H1 (cell line): ENCODE measurements at regions not wholly inside any gene's neighbourhood (a gene's known extent, or its start where the extent isn't known, plus 50 kb on each side); places are given as distances from the start of the nearest gene placed in this dataset.

Experiments
- CTCF ChIA-PET: fragments of 300-600 bp; sonication (Branson Sonifier 250); formaldehyde crosslinking; loops from one replicate; lab custom pipeline; 2021; ENCODE audit not compliant: partially characterized antibody; lab: Charles Lee
- POLR2A ChIA-PET: fragments of 300-600 bp; sonication (Branson Sonifier 250); formaldehyde crosslinking; loops from one replicate; lab custom pipeline; 2021; ENCODE audit warnings: inconsistent platforms; ENCODE audit not compliant: partially characterized antibody; lab: Charles Lee
- DNase-seq, 2 experiments: peaks; one replicate each; pipeline versions ENCODE4 v3.0.0 to v3.0.0-alpha.2; 2010 to 2022; ENCODE audit warnings: low spot score in 2 of 2, low read depth in 1 of 2, mixed read lengths in 1 of 2
- FAIRE-seq: peaks from 2 replicates; lab custom pipeline; 2011; peaks lifted over from hg19 to GRCh38; lab: Jason Lieb, UNC
- H2AFZ ChIP-seq: 2 replicates; pipeline ENCODE4 v1.8.1; 2012; ENCODE audit warnings: low read length, inconsistent platforms
- H2AK5ac ChIP-seq: 2 replicates; pipeline ENCODE4 v1.6.1; 2013; ENCODE audit warnings: low read depth, low read length
- H2BK120ac ChIP-seq: replicated peaks from 2 replicates; pipeline ENCODE3; 2013; ENCODE audit warnings: low read depth, low read length, inconsistent platforms
- H2BK12ac ChIP-seq: 2 replicates; pipeline ENCODE4 v1.6.1; 2013; ENCODE audit warnings: low read depth, low read length
- H2BK15ac ChIP-seq: 2 replicates; pipeline ENCODE4 v1.6.1; 2013; ENCODE audit warnings: low read length
- H2BK20ac ChIP-seq: 2 replicates; pipeline ENCODE4 v1.6.1; 2013; ENCODE audit warnings: low read length
- H2BK5ac ChIP-seq: 2 replicates; pipeline ENCODE4 v1.6.1; 2013; ENCODE audit warnings: low read depth, low read length
- H3K14ac ChIP-seq: 2 replicates; pipeline ENCODE4 v1.6.1; 2013; ENCODE audit warnings: inconsistent platforms; ENCODE audit not compliant: insufficient read length
- H3K18ac ChIP-seq: 2 replicates; pipeline ENCODE4 v1.6.1; 2013; ENCODE audit warnings: low read length; ENCODE audit errors: extremely low read depth
- H3K23ac ChIP-seq: 2 replicates; pipeline ENCODE4 v1.6.1; 2013; ENCODE audit warnings: inconsistent platforms; ENCODE audit not compliant: insufficient read length
- H3K23me2 ChIP-seq: 2 replicates; pipeline ENCODE4 v1.6.1; 2013; ENCODE audit warnings: low read depth, low read length
- H3K27ac ChIP-seq: 2 replicates; pipeline ENCODE4 v1.6.1; 2011; ENCODE audit warnings: low read depth, low read length, inconsistent platforms
- H3K27me3 ChIP-seq, 4 experiments: replicated peaks in 1 of 4; 1 replicate in 1 of 4; 2 replicates in 3 of 4; pipeline versions ENCODE4 v1.6.1 to v1.8.1; 2011 to 2013; ENCODE audit warnings: low read length in 3 of 4, mild to moderate bottlenecking in 3 of 4, inconsistent platforms in 2 of 4, mixed read lengths in 2 of 4, moderate library complexity in 1 of 4; ENCODE audit not compliant: control insufficient read depth in 3 of 4, insufficient read depth in 3 of 4; ENCODE audit errors: extremely low read depth in 1 of 4
- H3K36me3 ChIP-seq, 4 experiments: 2 replicates each; pipeline versions ENCODE4 v1.6.1 to v1.8.1; 2011 to 2013; ENCODE audit warnings: mild to moderate bottlenecking in 4 of 4, low read length in 3 of 4, moderate library complexity in 2 of 4, control low read depth in 1 of 4, inconsistent platforms in 1 of 4; ENCODE audit not compliant: insufficient read depth in 4 of 4, control insufficient read depth in 2 of 4
- H3K4ac ChIP-seq: replicated peaks from 2 replicates; pipeline ENCODE3; 2013; ENCODE audit warnings: low read length, low read depth, mixed read lengths, inconsistent platforms; ENCODE audit not compliant: insufficient read length
- H3K4me1 ChIP-seq, 4 experiments: replicated peaks in 1 of 4; 1 replicate in 1 of 4; 2 replicates in 3 of 4; pipeline versions ENCODE4 v1.6.1 to v1.8.1; 2011 to 2013; ENCODE audit warnings: low read length in 3 of 4, inconsistent platforms in 2 of 4, mixed read lengths in 1 of 4; ENCODE audit not compliant: insufficient read depth in 4 of 4, control insufficient read depth in 3 of 4
- H3K4me2 ChIP-seq, 2 experiments: 2 replicates each; pipeline versions ENCODE4 v1.6.1 to v1.8.1; 2011 to 2013; ENCODE audit warnings: low read depth in 2 of 2, low read length in 2 of 2, control low read depth in 1 of 2, inconsistent platforms in 1 of 2, mild to moderate bottlenecking in 1 of 2; ENCODE audit not compliant: insufficient read depth in 1 of 2
- H3K4me3 ChIP-seq, 4 experiments: fragments of 200-600, 300-600 bp in 1 of 4; sonication (generic), shearing (Covaris generic), sonication (Bioruptor Twin) in 1 of 4; 2 replicates each; pipeline versions ENCODE4 v1.5.1 to v1.8.1; 2011 to 2016; ENCODE audit warnings: low read length in 4 of 4, low read depth in 3 of 4, control low read depth in 2 of 4, inconsistent platforms in 2 of 4, mild to moderate bottlenecking in 2 of 4, mixed read lengths in 1 of 4, moderate library complexity in 1 of 4; ENCODE audit not compliant: insufficient read depth in 2 of 4; ENCODE audit errors: extremely low read depth in 1 of 4
- H3K56ac ChIP-seq: replicated peaks from 2 replicates; pipeline ENCODE3; 2013; ENCODE audit warnings: low read depth, mild to moderate bottlenecking, mixed read lengths, low read length, inconsistent platforms; ENCODE audit not compliant: insufficient read length
- H3K79me1 ChIP-seq: 2 replicates; pipeline ENCODE4 v1.6.1; 2013; ENCODE audit warnings: low read depth, low read length, control low read depth
- H3K79me2 ChIP-seq, 2 experiments: 2 replicates each; pipeline versions ENCODE4 v1.6.1 to v1.8.1; 2012 to 2013; ENCODE audit warnings: low read length in 2 of 2, mild to moderate bottlenecking in 2 of 2, inconsistent platforms in 1 of 2; ENCODE audit not compliant: insufficient read depth in 2 of 2, control insufficient read depth in 1 of 2
- H3K9ac ChIP-seq, 4 experiments: replicated peaks in 1 of 4; 1 replicate in 1 of 4; 2 replicates in 3 of 4; pipeline versions ENCODE4 v1.6.1 to v1.8.1; 2011 to 2013; ENCODE audit warnings: low read depth in 3 of 4, low read length in 3 of 4, control low read depth in 2 of 4, mild to moderate bottlenecking in 2 of 4, moderate library complexity in 2 of 4, inconsistent platforms in 1 of 4; ENCODE audit errors: extremely low read depth in 1 of 4
- H3K9me3 ChIP-seq, 2 experiments: 2 replicates each; pipeline versions ENCODE4 v1.6.1 to v1.8.1; 2012 to 2013; ENCODE audit warnings: mild to moderate bottlenecking in 2 of 2, moderate library complexity in 2 of 2, control low read depth in 1 of 2, inconsistent platforms in 1 of 2, low read depth in 1 of 2, low read length in 1 of 2, mixed read lengths in 1 of 2; ENCODE audit not compliant: insufficient read depth in 2 of 2
- H4K20me1 ChIP-seq, 2 experiments: replicated peaks in 1 of 2; 2 replicates each; pipeline versions ENCODE3 to v1.8.1; 2011 to 2013; ENCODE audit warnings: inconsistent platforms in 2 of 2, low read length in 2 of 2, mild to moderate bottlenecking in 1 of 2; ENCODE audit not compliant: insufficient read depth in 2 of 2, control insufficient read depth in 1 of 2
- H4K5ac ChIP-seq: 2 replicates; pipeline ENCODE4 v1.6.1; 2013; ENCODE audit warnings: low read length, low read depth, mixed read lengths, inconsistent platforms; ENCODE audit not compliant: insufficient read length
- H4K8ac ChIP-seq: 2 replicates; pipeline ENCODE4 v1.8.0; 2013; ENCODE audit warnings: mild to moderate bottlenecking, moderate library complexity, low read length, inconsistent platforms; ENCODE audit not compliant: insufficient read depth; ENCODE audit errors: extremely low read depth
- H4K91ac ChIP-seq: replicated peaks from 2 replicates; pipeline ENCODE3; 2013; ENCODE audit warnings: low read length, mixed read lengths, inconsistent platforms; ENCODE audit not compliant: insufficient read length
- CEBPB ChIP-seq: IDR thresholded peaks from 2 replicates; pipeline ENCODE4 v1.6.1; 2012; ENCODE audit warnings: low read depth, low read length
- CHD2 ChIP-seq: IDR thresholded peaks from 2 replicates; pipeline ENCODE4 v1.6.1; 2012; ENCODE audit warnings: low read length, improper control_type of control experiment
- EP300 ChIP-seq, 2 experiments: IDR thresholded peaks; 1 replicate in 1 of 2; 2 replicates in 1 of 2; pipeline ENCODE4 v1.6.1; 2011 to 2012; ENCODE audit warnings: low read depth in 2 of 2, low read length in 2 of 2, mild to moderate bottlenecking in 2 of 2, borderline replicate concordance in 1 of 2, inconsistent platforms in 1 of 2, moderate library complexity in 1 of 2
- HDAC2 ChIP-seq, 2 experiments: fragments of 300-600 bp in 1 of 2; sonication (generic) in 1 of 2; IDR thresholded peaks; 2 replicates each; pipeline ENCODE4 v1.6.1; 2011 to 2012; ENCODE audit warnings: low read depth in 2 of 2, low read length in 2 of 2, mild to moderate bottlenecking in 2 of 2, moderate library complexity in 2 of 2, borderline replicate concordance in 1 of 2, inconsistent platforms in 1 of 2
- HDAC6 ChIP-seq: IDR thresholded peaks from one replicate; pipeline ENCODE4 v1.7.1; 2012; ENCODE audit warnings: low read depth, mild to moderate bottlenecking, inconsistent platforms, low read length, moderate library complexity
- KDM4A ChIP-seq: IDR thresholded peaks from one replicate; pipeline ENCODE4 v1.7.1; 2012; ENCODE audit warnings: low read depth, mild to moderate bottlenecking, moderate library complexity, low read length, inconsistent platforms; ENCODE audit not compliant: severe bottlenecking
- RNF2 ChIP-seq: fragments of 200-900, 300-1000 bp; sonication (generic); IDR thresholded peaks from 2 replicates; pipeline ENCODE4 v1.7.1; 2016; ENCODE audit warnings: borderline replicate concordance, low read depth, mild to moderate bottlenecking, antibody characterized with exemption, low read length; ENCODE audit not compliant: poor library complexity, severe bottlenecking; ENCODE audit errors: missing control alignments
- SIX5 ChIP-seq: IDR thresholded peaks from 2 replicates; pipeline ENCODE4 v1.6.1; 2011; ENCODE audit warnings: mild to moderate bottlenecking, low read depth, low read length
- ZNF274 ChIP-seq: IDR thresholded peaks from 2 replicates; pipeline ENCODE4 v1.7.0; 2012; ENCODE audit warnings: low read length, borderline replicate concordance; ENCODE audit errors: extremely low read depth
- WGBS, 2 experiments: shearing (Covaris generic) in 1 of 2; methylation state at CpG; one replicate each; pipeline versions ENCODE4 v1.1.6 to v1.1.7; 2013 to 2015; ENCODE audit warnings: low lambda C conversion rate in 2 of 2, mixed read lengths in 2 of 2, inconsistent platforms in 1 of 2, low coverage in 1 of 2, missing lambda C conversion rate in 1 of 2; ENCODE audit not compliant: insufficient replicate concordance in 2 of 2, insufficient coverage in 1 of 2, insufficient read length in 1 of 2; ENCODE audit errors: extremely low coverage in 1 of 2, missing lambda C conversion rate in 1 of 2; 5-methylcytosine and 5-hydroxymethylcytosine counted together

- peak overlapping the region; percentile 73; the same call in 1 of the 2 replicates for H2BK12ac ChIP-seq
- FAIRE-seq (no peak), DNase-seq (no peak)
- no peaks in the 10 kb centered on the region for H4K20me1 ChIP-seq
- no peaks in the 10 kb centered on the region; a peak in 1 of 8 replicates for H3K36me3 ChIP-seq
- no peaks in the 10 kb centered on the region for H3K79me1 ChIP-seq
- peak overlapping the region; percentile 61 to 96 for H3K4me2 ChIP-seq
- 0 out of 2 replicates have a peak overlapping the region, but pooled peaks have one; percentile 71 for H2AK5ac ChIP-seq
- POLR2A ChIA-PET: interaction anchor here (1.6 kb wide), 2 partner anchors 9 to 48 kb away, joined by 4 to 7 read pairs; no protein-coding TSS in a partner anchor
- peak overlapping the region; percentile 92 for H4K5ac ChIP-seq
- H2BK20ac ChIP-seq: peak overlapping the region; percentile 73
- H2BK120ac ChIP-seq: peak overlapping the region; percentile 99
- H3K9ac ChIP-seq: no peak overlapping the region
- 46% methylated on average over 7 of the region's 7 CpGs; no CpG with 5 or more reads in 1 of the 2 experiments for WGBS, 2 experiments
- H3K4me1 ChIP-seq: peaks cover 13 to 29% (median 24%) of the 10 kb centered on the region in 4 experiments
- CTCF ChIA-PET: interaction anchor here (1.1 kb wide), 1 partner anchor 16 kb away, joined by 3 read pairs; no protein-coding TSS in a partner anchor
- H3K18ac ChIP-seq: peak overlapping the region; percentile 98
- no peaks in the 10 kb centered on the region for H3K9me3 ChIP-seq
- no peak overlapping the region for H4K8ac ChIP-seq
- H2BK15ac ChIP-seq: no peak overlapping the region
- H3K23ac ChIP-seq: no peak overlapping the region
- no peaks in the 10 kb centered on the region for H3K27me3 ChIP-seq
- H3K79me2 ChIP-seq: no peaks in the 10 kb centered on the region
- peaks cover 4% of the 10 kb centered on the region; the same call in 1 of the 2 replicates for H3K23me2 ChIP-seq
- H2AFZ ChIP-seq: no peak overlapping the region
- H3K56ac ChIP-seq: no peak overlapping the region
- H2BK5ac ChIP-seq: peak overlapping the region; percentile 95; the same call in 1 of the 2 replicates
- H3K14ac ChIP-seq: no peak overlapping the region
- H3K27ac ChIP-seq: peak overlapping the region; percentile 69; the same call in 1 of the 2 replicates
- H4K91ac ChIP-seq: peak overlapping the region; percentile 97
- H3K4ac ChIP-seq: peak overlapping the region; percentile 97
- peak overlapping the region in 1 of 4 experiments; percentile 49; a peak in 3 of 8 replicates for H3K4me3 ChIP-seq
- TF ChIP-seq CHD2 (no peak), HDAC6 (no peak), CEBPB (no peak), ZNF274 (no peak), HDAC2 (IDR thresholded peaks at IDR 0.05; ENCODE audit: borderline replicate concordance in 1 of 2, low read depth in 2 of 2, low read length in 2 of 2) (no peak), RNF2 (no peak), SIX5 (no peak), EP300 (IDR thresholded peaks at IDR 0.05; ENCODE audit: borderline replicate concordance in 1 of 2, low read depth in 2 of 2, low read length in 2 of 2) (no peak), KDM4A (no peak)
Observed at GRCh38 chr3:45312836-45313493, 75.4 kb upstream of the LARS2 start.
